Upper lobe of left lung (tissue), 6 donors: ENCODE measurements at regions not wholly inside any gene's neighbourhood (a gene's known extent, or its start where the extent isn't known, plus 50 kb on each side); places are given as distances from the start of the nearest gene placed in this dataset.

ENCODE experiments used
- ATAC-seq, 2 donors: fragments of 200-7000 bp; cut with Tn5 transposase; one replicate each; pipeline ENCODE4 v1.9.1; 2022; ENCODE audit warnings: mild to moderate bottlenecking in 2 of 2, moderate library complexity in 2 of 2; ENCODE audit not compliant: low FRiP score in 2 of 2
- DNase-seq, 2 donors: peaks; one replicate each; pipeline ENCODE4 v3.0.0-alpha.2; 2019 to 2020
- H3K27ac ChIP-seq, 4 donors: fragments of 200-600 bp; sonication (generic); one replicate each; pipeline ENCODE4 v1.5.1; 2016 to 2019
- H3K27me3 ChIP-seq, 4 donors: fragments of 200-600 bp; sonication (generic); one replicate each; pipeline ENCODE4 v1.5.1; 2017 to 2019
- H3K36me3 ChIP-seq, 4 donors: fragments of 200-600 bp; sonication (generic); one replicate each; pipeline ENCODE4 v1.5.1; 2016 to 2019
- H3K4me1 ChIP-seq, 4 donors: fragments of 200-600 bp; sonication (generic); one replicate each; pipeline ENCODE4 v1.5.1; 2018 to 2019
- H3K4me3 ChIP-seq, 4 donors: fragments of 200-600 bp; sonication (generic); one replicate each; pipeline ENCODE4 v1.5.1; 2017 to 2019; ENCODE audit warnings: mild to moderate bottlenecking in 2 of 4, moderate library complexity in 1 of 4
- H3K9me3 ChIP-seq, 4 donors: fragments of 200-600 bp; sonication (generic); one replicate each; pipeline ENCODE4 v1.5.1; 2018 to 2019
- EP300 ChIP-seq, 4 donors: sonication (generic); formaldehyde crosslinking; IDR thresholded peaks; one replicate each; pipeline ENCODE4 v1.5.1; 2017; ENCODE audit warnings: antibody characterized with exemption in 4 of 4, control low read depth in 2 of 4
- POLR2A ChIP-seq, 4 donors: fragments of 450-650 bp; IDR thresholded peaks; one replicate each; pipeline ENCODE4 v1.5.1; 2016 to 2017; ENCODE audit warnings: antibody characterized with exemption in 4 of 4, mild to moderate bottlenecking in 2 of 4
- POLR2AphosphoS5 ChIP-seq, 2 donors: sonication (generic); formaldehyde crosslinking; IDR thresholded peaks; one replicate each; pipeline ENCODE4 v1.5.1; 2017; ENCODE audit warnings: antibody characterized with exemption in 2 of 2
- WGBS, 2 donors: methylation state at CpG; one replicate each; pipeline ENCODE4 v1.1.5; 2017 to 2018; 5-methylcytosine and 5-hydroxymethylcytosine counted together
- TF ChIP-seq, protein P1 (sequence below), 6 experiments: fragments of 450-650 bp in 4 of 6; fragments of 200-600 bp in 2 of 6; sonication (generic) in 2 of 6; IDR thresholded peaks; one replicate each; pipeline ENCODE4 v1.5.1; 2016 to 2019; ENCODE audit warnings: antibody characterized with exemption in 6 of 6
- donor health status: DM: no; HTN: no; CAD: no; lungs with moderate emphysema.
- donor health status: DM: no; HTN: yes; CAD: no; lungs with severe emphysema.

DNA sequence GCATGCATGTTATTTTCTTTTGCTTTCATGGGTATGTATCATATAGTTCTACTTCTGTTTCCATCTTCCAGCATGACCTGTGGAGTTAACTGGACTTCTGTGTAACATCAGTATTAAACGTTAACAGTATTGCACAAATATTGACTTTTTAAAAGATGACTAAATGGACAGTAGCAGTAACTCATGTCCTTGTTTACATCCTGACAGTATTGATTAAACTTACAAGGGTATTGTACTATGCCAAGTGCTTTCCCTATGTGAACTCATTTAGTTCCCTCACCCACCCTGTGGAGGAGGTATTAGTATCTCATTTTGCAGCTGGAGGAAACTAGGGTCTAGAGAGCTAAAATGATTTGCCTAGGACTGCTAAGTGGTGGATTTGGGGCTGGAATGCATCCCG, 128.7 kb upstream of the SLC10A2 start:
- TF ChIP-seq POLR2A (IDR thresholded peaks at IDR 0.05) (no peak), EP300 (IDR thresholded peaks at IDR 0.05) (no peak)
- 60 to 68% methylated on average over 2 of the region's 2 CpGs for WGBS, 2 donors

DNA sequence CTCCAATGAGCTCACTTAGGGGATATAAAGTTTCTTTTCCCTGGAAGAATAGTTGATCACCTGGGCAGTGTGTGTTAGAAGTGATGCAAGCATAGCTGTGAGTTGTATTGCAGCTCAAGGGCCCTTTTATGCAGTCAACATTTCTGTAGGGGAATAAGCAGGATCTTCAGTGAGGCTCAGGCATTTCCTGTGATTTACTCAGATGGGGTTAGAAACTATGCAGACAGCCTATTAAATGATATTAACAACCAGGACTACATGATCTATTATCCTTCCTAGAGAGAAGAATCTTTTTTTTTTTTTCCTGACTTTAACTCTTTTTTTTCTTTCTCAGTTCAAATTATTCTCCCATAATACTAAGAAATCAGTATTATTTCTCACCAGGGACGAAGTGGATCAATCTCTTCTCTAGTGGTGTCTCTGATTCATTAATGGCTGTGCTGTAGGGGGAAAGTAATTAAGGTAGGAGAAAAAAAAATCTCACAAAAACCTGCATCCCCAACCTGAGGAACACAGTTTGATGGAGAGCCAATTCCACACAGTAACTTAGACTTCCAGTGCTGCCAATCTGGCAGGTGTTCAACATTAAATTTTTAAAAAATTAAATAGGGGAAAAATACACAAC, 126.4 kb upstream of the SLC10A2 start:
- DNase-seq (no peak), ATAC-seq (no peak)
- no peaks in the 10 kb centered on the region for H3K36me3 ChIP-seq
- TF ChIP-seq POLR2A (IDR thresholded peaks at IDR 0.05) (no peak), EP300 (IDR thresholded peaks at IDR 0.05) (no peak), POLR2AphosphoS5 (IDR thresholded peaks at IDR 0.05) (no peak)
- TF ChIP-seq, protein P1, sequence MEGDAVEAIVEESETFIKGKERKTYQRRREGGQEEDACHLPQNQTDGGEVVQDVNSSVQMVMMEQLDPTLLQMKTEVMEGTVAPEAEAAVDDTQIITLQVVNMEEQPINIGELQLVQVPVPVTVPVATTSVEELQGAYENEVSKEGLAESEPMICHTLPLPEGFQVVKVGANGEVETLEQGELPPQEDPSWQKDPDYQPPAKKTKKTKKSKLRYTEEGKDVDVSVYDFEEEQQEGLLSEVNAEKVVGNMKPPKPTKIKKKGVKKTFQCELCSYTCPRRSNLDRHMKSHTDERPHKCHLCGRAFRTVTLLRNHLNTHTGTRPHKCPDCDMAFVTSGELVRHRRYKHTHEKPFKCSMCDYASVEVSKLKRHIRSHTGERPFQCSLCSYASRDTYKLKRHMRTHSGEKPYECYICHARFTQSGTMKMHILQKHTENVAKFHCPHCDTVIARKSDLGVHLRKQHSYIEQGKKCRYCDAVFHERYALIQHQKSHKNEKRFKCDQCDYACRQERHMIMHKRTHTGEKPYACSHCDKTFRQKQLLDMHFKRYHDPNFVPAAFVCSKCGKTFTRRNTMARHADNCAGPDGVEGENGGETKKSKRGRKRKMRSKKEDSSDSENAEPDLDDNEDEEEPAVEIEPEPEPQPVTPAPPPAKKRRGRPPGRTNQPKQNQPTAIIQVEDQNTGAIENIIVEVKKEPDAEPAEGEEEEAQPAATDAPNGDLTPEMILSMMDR (IDR thresholded peaks at IDR 0.05): no peak
- H3K4me3 ChIP-seq: no peak overlapping the region
- no peaks in the 10 kb centered on the region for H3K27me3 ChIP-seq
- H3K9me3 ChIP-seq: no peaks in the 10 kb centered on the region
- no peak overlapping the region for H3K27ac ChIP-seq
- H3K4me1 ChIP-seq: no peaks in the 10 kb centered on the region
- WGBS, 2 donors: 80 to 87% methylated on average over 1 of the region's 1 CpG

More for the DNA sequence above, 128.7 kb upstream of the SLC10A2 start:
- no peak for ATAC-seq
- Histone ChIP-seq H3K4me1 (no peaks in the 10 kb centered on the region), H3K4me3 (no peak overlapping the region), H3K27ac (no peak overlapping the region), H3K27me3 (no peaks in the 10 kb centered on the region), H3K36me3 (no peaks in the 10 kb centered on the region), H3K9me3 (no peaks in the 10 kb centered on the region)
- no peak for DNase-seq

DNA sequence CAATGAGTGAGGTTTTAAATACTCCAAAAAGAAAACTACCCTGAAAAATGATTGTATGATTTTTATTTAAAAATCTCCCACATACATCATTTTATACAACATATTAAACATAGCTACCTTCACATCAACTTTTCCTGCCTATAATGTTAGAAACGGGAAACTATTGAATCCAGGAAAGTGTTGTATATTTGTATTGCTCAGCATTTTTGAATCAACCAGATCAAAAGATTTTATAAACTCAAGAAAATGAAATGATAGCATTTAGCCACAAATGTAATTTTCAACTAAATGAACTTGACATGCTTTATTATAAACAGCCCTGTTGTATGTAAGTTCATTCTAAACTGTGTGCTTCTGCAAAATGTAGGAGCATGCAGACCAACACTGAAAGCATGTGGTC, 124.6 kb upstream of the SLC10A2 start:
- no peaks in the 10 kb centered on the region for H3K27me3 ChIP-seq
- ATAC-seq: no peak
- H3K36me3 ChIP-seq: no peaks in the 10 kb centered on the region
- no peak overlapping the region for H3K27ac ChIP-seq
- H3K4me3 ChIP-seq: no peak overlapping the region
- no peaks in the 10 kb centered on the region for H3K9me3 ChIP-seq
- no peaks in the 10 kb centered on the region for H3K4me1 ChIP-seq
- TF ChIP-seq, protein P1 (IDR thresholded peaks at IDR 0.05): no peak
- TF ChIP-seq EP300 (IDR thresholded peaks at IDR 0.05): no peak
- TF ChIP-seq POLR2A (IDR thresholded peaks at IDR 0.05): no peak
- TF ChIP-seq POLR2AphosphoS5 (IDR thresholded peaks at IDR 0.05): no peak
- DNase-seq: no peak
- WGBS, 2 donors: 53 to 54% methylated on average over 1 of the region's 1 CpG

DNA sequence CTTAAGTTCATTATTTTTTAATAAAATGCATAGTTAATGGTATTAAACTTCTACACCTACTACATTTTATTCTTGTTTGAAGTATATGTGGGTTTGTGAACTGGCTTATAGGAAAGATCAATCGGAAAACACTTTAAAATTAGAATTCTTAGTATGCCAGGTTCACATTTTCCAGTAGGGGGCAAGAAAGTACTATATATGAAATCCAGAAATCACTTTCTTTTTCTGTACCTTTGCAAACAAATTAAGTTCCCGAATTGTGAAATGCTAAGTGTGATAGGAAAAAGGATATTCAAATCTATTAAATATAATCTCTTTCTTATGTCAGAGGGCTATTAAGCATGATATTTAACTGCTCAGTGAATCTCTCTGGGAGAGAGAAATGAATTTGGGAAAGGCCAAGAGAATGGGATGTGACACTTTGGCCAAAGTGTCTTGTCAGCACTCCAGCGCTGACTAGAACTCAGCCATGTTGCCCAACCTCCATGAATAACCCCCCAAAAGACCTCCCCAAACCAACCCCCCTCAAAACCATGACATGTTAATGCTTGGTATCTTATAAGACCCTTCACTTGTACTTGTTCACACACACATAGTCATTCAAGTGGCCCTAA, 122.6 kb upstream of the SLC10A2 start:
- Histone ChIP-seq H3K4me3 (no peak overlapping the region), H3K27ac (no peak overlapping the region), H3K4me1 (no peaks in the 10 kb centered on the region), H3K36me3 (no peaks in the 10 kb centered on the region), H3K9me3 (no peaks in the 10 kb centered on the region), H3K27me3 (no peaks in the 10 kb centered on the region)
- 28 to 32% methylated on average over 3 of the region's 3 CpGs for WGBS, 2 donors
- DNase-seq (no peak), ATAC-seq (peak in 1 of 2 donors; percentile 8)
- TF ChIP-seq, protein P1 (IDR thresholded peaks at IDR 0.05): no peak
- no peak for TF ChIP-seq POLR2A (IDR thresholded peaks at IDR 0.05)
- TF ChIP-seq POLR2AphosphoS5 (IDR thresholded peaks at IDR 0.05): no peak
- no peak for TF ChIP-seq EP300 (IDR thresholded peaks at IDR 0.05)

DNA sequence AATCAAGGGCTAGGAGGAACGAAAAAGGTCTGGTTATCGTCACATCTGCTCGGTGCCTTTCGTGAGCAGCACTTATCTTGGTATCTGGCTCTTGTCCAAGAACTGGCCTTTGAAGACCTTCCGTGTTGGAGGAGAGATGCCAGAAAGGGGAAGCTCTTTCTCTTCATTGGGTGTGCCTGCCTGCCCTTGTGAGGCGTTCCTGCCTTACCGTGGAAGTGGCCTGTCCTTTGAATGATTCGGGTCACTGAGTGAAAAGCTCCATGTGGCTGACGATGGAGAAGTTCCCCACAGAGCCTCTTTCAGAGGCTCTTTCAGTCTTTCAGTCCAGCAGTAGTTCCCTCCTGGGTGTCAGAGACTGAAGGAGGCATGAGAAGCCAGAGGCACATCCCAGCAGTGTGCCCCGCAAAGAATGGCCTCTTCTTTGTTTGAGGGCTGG, 121.5 kb upstream of the SLC10A2 start:
- no peaks in the 10 kb centered on the region for H3K36me3 ChIP-seq
- no peak overlapping the region for H3K27ac ChIP-seq
- ATAC-seq: no peak
- H3K27me3 ChIP-seq: no peaks in the 10 kb centered on the region
- no peak for DNase-seq
- no peaks in the 10 kb centered on the region for H3K9me3 ChIP-seq
- WGBS, 2 donors: 48 to 53% methylated on average over 10 of the region's 10 CpGs
- no peaks in the 10 kb centered on the region for H3K4me1 ChIP-seq
- TF ChIP-seq POLR2A (IDR thresholded peaks at IDR 0.05): no peak
- no peak overlapping the region for H3K4me3 ChIP-seq

DNA sequence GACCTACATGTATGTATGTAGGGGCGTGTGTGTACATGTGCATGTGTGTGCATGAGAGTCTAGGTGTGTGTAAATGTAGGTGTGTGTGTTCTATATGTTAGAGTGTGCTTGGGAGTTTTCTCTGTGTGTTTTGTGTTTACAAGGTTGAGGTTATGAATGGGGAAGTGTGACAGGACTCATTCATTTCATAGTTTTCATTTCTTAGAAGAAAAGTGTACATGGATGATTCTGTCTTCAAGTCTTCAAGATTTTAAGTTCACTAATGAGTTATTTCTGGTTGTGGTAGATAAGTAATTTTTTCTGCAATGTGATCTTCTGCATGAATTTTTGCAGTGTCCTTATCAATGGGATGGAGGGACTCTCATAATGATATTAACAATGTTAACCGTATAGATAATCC, 118.2 kb upstream of the SLC10A2 start:
- Histone ChIP-seq H3K4me3 (no peak overlapping the region), H3K36me3 (no peaks in the 10 kb centered on the region), H3K27me3 (no peaks in the 10 kb centered on the region), H3K9me3 (no peaks in the 10 kb centered on the region), H3K4me1 (no peaks in the 10 kb centered on the region), H3K27ac (no peak overlapping the region)
- TF ChIP-seq, protein P1 (IDR thresholded peaks at IDR 0.05): no peak
- TF ChIP-seq EP300 (IDR thresholded peaks at IDR 0.05): no peak
- TF ChIP-seq POLR2A (IDR thresholded peaks at IDR 0.05): no peak
- no peak for TF ChIP-seq POLR2AphosphoS5 (IDR thresholded peaks at IDR 0.05)
- DNase-seq (no peak), ATAC-seq (no peak)
- WGBS, 2 donors: 84 to 86% methylated on average over 2 of the region's 2 CpGs
